Keratinocyte (primary cell): ENCODE measurements at regions not wholly inside any gene's neighbourhood (a gene's known extent, or its start where the extent isn't known, plus 50 kb on each side); places are given as distances from the start of the nearest gene placed in this dataset.

Source experiments
- DNase-seq: peaks from one replicate; pipeline ENCODE4 v3.0.0-alpha.2; 2011; ENCODE audit warnings: low read depth, missing footprints, low spot score
- FAIRE-seq: peaks from 2 replicates; lab custom pipeline; 2011; peaks lifted over from hg19 to GRCh38; lab: Jason Lieb, UNC
- H2AFZ ChIP-seq: 2 replicates; pipeline ENCODE4 v1.6.0; 2012; ENCODE audit warnings: low read length, control low read depth, inconsistent platforms; ENCODE audit not compliant: control insufficient read depth
- H3K27ac ChIP-seq: 2 replicates; pipeline ENCODE4 v1.5.1; 2011; ENCODE audit warnings: low read length; ENCODE audit not compliant: control insufficient read depth, insufficient read depth
- H3K27me3 ChIP-seq: 3 replicates; pipeline ENCODE4 v1.6.0; 2011; ENCODE audit warnings: low read length; ENCODE audit not compliant: control insufficient read depth, insufficient read depth; ENCODE audit errors: extremely low read depth
- H3K36me3 ChIP-seq, 2 experiments: 2 replicates in 1 of 2; 3 replicates in 1 of 2; pipeline ENCODE4 v1.5.1; 2011; ENCODE audit warnings: low read length in 2 of 2, mild to moderate bottlenecking in 1 of 2; ENCODE audit not compliant: control insufficient read depth in 2 of 2, insufficient read depth in 2 of 2; ENCODE audit errors: extremely low read depth in 1 of 2
- H3K4me1 ChIP-seq: 3 replicates; pipeline ENCODE4 v1.5.1; 2011; ENCODE audit warnings: low read length; ENCODE audit not compliant: control insufficient read depth, insufficient read depth; ENCODE audit errors: extremely low read depth
- H3K4me2 ChIP-seq: 3 replicates; pipeline ENCODE4 v1.6.0; 2011; ENCODE audit warnings: low read depth, low read length; ENCODE audit not compliant: control insufficient read depth, insufficient read depth; ENCODE audit errors: extremely low read depth
- H3K4me3 ChIP-seq, 3 experiments: fragments of 200-600 bp in 1 of 3; sonication (generic) in 1 of 3; 2 replicates in 2 of 3; 3 replicates in 1 of 3; pipeline ENCODE4 v1.5.1; 2011 to 2016; ENCODE audit warnings: low read length in 3 of 3, mild to moderate bottlenecking in 3 of 3, control low read depth in 2 of 3, inconsistent platforms in 1 of 3, low read depth in 1 of 3, mixed read lengths in 1 of 3, mixed run types in 1 of 3, moderate library complexity in 1 of 3; ENCODE audit not compliant: control insufficient read depth in 2 of 3, insufficient read depth in 2 of 3; ENCODE audit errors: extremely low read depth in 1 of 3
- H3K79me2 ChIP-seq: 2 replicates; pipeline ENCODE4 v1.6.0; 2012; ENCODE audit warnings: low read length; ENCODE audit not compliant: control insufficient read depth, insufficient read depth
- H3K9ac ChIP-seq: 3 replicates; pipeline ENCODE4 v1.6.0; 2011; ENCODE audit warnings: low read length; ENCODE audit not compliant: control insufficient read depth, insufficient read depth; ENCODE audit errors: extremely low read depth
- H3K9me1 ChIP-seq: 3 replicates; pipeline ENCODE4 v1.6.0; 2011; ENCODE audit warnings: low read length; ENCODE audit not compliant: control insufficient read depth, insufficient read depth; ENCODE audit errors: extremely low read depth
- H3K9me3 ChIP-seq: 2 replicates; pipeline ENCODE4 v1.5.1; 2012; ENCODE audit warnings: low read depth, low read length; ENCODE audit not compliant: control insufficient read depth
- H4K20me1 ChIP-seq: 3 replicates; pipeline ENCODE4 v1.6.0; 2011; ENCODE audit warnings: low read length; ENCODE audit not compliant: control insufficient read depth, insufficient read depth; ENCODE audit errors: extremely low read depth
- CTCF ChIP-seq, 3 experiments: IDR thresholded peaks in 1 of 3; conservative IDR thresholded peaks in 1 of 3; optimal IDR thresholded peaks in 1 of 3; 2 replicates in 2 of 3; 3 replicates in 1 of 3; pipeline versions ENCODE3 to v1.5.1; 2011; ENCODE audit warnings: low read length in 3 of 3, mild to moderate bottlenecking in 3 of 3, moderate library complexity in 2 of 3, control low read depth in 1 of 3, inconsistent platforms in 1 of 3; ENCODE audit not compliant: insufficient read depth in 2 of 3; ENCODE audit errors: extremely low read depth in 1 of 3
- EZH2 ChIP-seq: IDR thresholded peaks from one replicate; pipeline ENCODE4 v1.6.1; 2012; ENCODE audit warnings: inconsistent platforms, mild to moderate bottlenecking, low read length, moderate library complexity
- dilution Hi-C: fragments of 300-500 bp; cut with MboI; formaldehyde crosslinking; loops from one replicate; pipeline ENCODE4 v1.7.0; 2020; ENCODE audit warnings: low sequenced_read_pairs; ENCODE audit not compliant: extremely low pct_ligation_motif_present

GRCh38 chr6:73923905-73924485 lies 228.0 kb downstream of the CD109 start:
- dilution Hi-C loops: no loop called here
- Histone ChIP-seq H3K9me1 (no peaks in the 10 kb centered on the region), H3K36me3 (no peaks in the 10 kb centered on the region), H3K4me3 (no peak overlapping the region), H3K27me3 (no peaks in the 10 kb centered on the region), H4K20me1 (no peaks in the 10 kb centered on the region), H3K79me2 (no peaks in the 10 kb centered on the region), H3K4me2 (no peak overlapping the region), H3K27ac (no peak overlapping the region), H3K9ac (no peak overlapping the region), H2AFZ (no peak overlapping the region), H3K4me1 (peaks cover under 1% of the 10 kb centered on the region), H3K9me3 (no peaks in the 10 kb centered on the region)
- no peak for TF ChIP-seq EZH2
- TF ChIP-seq CTCF (optimal IDR thresholded peaks at IDR 0.05 in 1 of 3, IDR thresholded peaks at IDR 0.05 in 1 of 3, conservative IDR thresholded peaks at IDR 0.05 in 1 of 3; ENCODE audit: extremely low read depth in 1 of 3, insufficient read depth in 2 of 3, low read length in 3 of 3): no peak
- DNase-seq (no peak), FAIRE-seq (no peak)

- H3K36me3 ChIP-seq: no peaks in the 10 kb centered on the region
- DNase-seq (no peak), FAIRE-seq (no peak)
- no peaks in the 10 kb centered on the region for H3K4me1 ChIP-seq
- H3K9me3 ChIP-seq: no peaks in the 10 kb centered on the region
- H2AFZ ChIP-seq: no peak overlapping the region
- dilution Hi-C loops: no loop called here
- H3K9ac ChIP-seq: no peak overlapping the region
- no peaks in the 10 kb centered on the region for H3K27me3 ChIP-seq
- no peaks in the 10 kb centered on the region for H3K79me2 ChIP-seq
- no peaks in the 10 kb centered on the region for H4K20me1 ChIP-seq
- no peak overlapping the region for H3K27ac ChIP-seq
- no peaks in the 10 kb centered on the region for H3K9me1 ChIP-seq
- TF ChIP-seq EZH2 (no peak), CTCF (optimal IDR thresholded peaks at IDR 0.05 in 1 of 3, IDR thresholded peaks at IDR 0.05 in 1 of 3, conservative IDR thresholded peaks at IDR 0.05 in 1 of 3; ENCODE audit: extremely low read depth in 1 of 3, insufficient read depth in 2 of 3, low read length in 3 of 3) (no peak)
- no peak overlapping the region for H3K4me3 ChIP-seq
- no peak overlapping the region for H3K4me2 ChIP-seq
Observed at GRCh38 chr6:73903155-73903554, 207.2 kb downstream of the CD109 start.
